NCI-H2196 (cell line): ENCODE measurements at regions not wholly inside any gene's neighbourhood (a gene's known extent, or its start where the extent isn't known, plus 50 kb on each side); places are given as distances from the start of the nearest gene placed in this dataset.
A peak's percentile ranks its signal among the peaks of the same experiment; 100 is the strongest.
"Not testable (repeated sequence)": the region's sequence is repeated elsewhere in the genome, so short reads cannot be mapped to it uniquely, and the experiment has no call there.

ENCODE experiments used
- DNase-seq: peaks from one replicate; lab custom pipeline; 2025; ENCODE audit not compliant: unreplicated experiment; lab: John Stamatoyannopoulos, UW

DNA sequence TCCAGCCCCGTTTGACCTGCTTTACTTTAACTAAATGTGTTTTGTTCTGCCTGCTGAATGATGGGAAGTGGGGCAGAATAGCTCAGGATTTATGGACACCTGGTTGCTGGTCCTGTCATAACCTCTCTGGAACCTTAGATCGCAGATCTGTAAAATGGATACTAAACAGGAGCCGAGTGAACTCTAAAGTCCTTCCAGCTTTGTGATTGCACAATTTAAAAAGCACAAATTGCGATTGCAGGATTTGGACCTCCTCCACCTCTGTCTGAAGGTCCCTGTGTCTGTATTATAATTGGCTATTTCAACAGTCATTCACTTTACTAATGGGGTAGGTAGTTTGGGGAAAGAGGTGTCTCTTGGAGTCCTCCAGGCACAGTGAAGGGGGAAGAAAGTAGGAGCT lies 220.4 kb downstream of the LY86 start:
- no peak for DNase-seq

DNA sequence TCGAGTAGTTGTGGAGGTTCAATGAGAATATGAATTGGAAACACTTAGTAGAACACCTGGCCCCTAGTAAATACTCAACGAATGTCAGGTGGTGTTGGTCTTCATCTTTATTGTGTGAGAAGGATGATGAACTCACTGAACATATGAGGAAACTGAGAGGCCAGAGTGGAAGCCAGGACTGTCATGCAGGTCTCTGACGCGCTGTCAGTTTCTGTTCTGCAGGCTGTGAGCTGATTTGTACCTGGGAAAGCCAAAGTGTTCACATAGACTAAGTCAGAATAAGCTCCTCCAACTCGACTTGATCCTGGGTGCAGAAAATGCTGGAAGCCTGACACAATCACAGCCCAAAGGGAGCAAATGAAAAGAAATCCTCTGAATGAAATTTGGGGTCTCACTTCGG lies 222.2 kb downstream of the LY86 start:
- no peak for DNase-seq

DNA sequence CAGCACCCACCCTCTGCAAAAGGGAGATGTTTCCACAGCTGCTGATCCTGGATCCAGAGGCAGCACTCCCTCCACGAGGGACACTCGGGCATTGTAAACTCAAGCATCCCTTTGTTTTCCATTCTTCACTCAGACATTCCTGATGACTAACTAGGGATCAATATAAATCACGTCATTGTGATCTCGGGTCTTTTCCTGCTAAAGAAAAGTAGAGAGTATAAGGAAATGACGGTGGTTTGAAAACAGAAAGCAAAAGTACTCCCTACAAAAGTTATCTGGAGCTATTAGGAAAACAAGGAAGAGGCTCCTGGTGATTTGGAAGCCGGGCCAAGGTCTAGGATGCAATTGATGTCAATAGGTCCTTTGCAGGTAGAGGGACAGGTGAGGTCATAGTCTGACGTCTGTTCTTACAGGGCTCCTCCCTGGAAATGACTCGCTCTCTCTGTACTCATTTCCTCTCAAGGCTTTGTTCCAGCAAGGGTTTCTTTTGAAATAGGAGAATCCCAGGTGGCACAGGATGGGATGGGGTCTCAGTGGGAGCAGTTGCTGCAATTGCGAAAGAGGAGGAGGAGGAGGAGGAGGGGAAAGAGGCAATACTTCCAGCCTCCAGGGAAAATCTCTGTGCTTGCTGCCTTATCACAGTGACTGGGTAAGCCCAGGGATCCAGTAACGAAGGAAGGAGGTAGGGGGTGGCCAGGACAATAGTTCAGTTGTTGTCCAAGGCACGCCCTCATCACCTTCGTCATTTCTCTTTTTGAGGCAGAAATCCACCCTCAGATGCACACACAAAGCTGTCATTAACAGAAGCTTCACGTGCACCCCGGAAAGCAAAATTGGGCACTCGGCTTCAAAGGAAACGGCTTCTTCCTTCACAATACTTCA lies 222.8 kb downstream of the LY86 start:
- DNase-seq: peak; percentile 87

DNA sequence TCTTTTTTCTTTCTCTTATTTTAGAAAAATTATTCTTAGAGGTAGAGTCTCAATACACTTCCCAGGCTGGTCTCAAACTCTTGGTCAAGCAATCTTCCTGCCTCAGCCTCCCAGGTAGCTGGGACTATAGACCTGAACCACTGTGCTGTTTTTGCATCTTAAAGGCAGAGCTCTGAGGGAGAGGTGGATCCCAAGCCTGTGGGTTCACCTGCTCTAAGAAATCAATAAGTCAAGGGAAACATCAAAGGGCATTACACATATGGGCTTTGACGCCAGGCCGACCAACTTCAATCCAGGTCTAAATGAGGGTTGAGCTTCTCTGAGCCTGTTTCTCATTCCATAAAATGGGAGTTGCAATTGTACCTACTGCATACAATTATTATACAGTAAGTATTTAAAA lies 223.9 kb downstream of the LY86 start:
- no peak for DNase-seq

DNA sequence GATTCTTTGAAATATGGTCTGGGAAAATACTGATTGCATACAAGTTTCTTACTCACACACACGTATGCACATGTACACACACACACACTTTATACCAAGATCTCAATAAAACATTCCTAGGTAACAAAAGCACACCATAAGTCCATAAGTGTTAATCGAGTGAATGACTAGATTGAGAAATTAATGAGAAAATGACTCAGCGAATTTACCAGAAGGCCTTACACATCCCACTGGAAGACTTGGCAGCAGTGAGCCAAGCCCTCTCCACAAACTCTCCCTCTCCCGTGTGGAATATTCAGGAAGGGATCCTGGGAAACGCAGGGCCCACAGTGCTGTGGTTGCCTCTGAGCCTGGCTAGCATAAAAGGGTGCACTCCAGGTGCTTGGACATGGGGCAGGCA lies 227.2 kb downstream of the LY86 start:
- no peak for DNase-seq

DNA sequence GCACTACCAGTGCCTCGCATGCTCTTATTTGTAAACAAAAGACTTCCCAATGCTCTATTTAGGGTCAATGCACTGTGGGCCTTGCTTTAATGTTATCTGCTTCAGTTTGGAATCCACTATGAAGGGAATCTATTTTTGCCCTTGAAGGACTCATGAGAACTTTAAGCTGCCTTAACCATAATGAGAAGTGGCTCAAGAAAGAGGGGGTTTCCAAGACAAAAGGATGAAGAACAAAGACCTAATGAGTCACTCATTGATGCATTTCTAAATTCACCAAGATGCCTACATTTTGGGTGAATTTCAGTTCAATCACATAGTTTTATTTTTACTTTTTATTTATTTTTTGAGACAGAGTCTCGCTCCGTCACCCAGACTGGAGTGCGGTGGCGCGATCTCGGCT lies 228.2 kb downstream of the LY86 start:
- DNase-seq: no peak

DNA sequence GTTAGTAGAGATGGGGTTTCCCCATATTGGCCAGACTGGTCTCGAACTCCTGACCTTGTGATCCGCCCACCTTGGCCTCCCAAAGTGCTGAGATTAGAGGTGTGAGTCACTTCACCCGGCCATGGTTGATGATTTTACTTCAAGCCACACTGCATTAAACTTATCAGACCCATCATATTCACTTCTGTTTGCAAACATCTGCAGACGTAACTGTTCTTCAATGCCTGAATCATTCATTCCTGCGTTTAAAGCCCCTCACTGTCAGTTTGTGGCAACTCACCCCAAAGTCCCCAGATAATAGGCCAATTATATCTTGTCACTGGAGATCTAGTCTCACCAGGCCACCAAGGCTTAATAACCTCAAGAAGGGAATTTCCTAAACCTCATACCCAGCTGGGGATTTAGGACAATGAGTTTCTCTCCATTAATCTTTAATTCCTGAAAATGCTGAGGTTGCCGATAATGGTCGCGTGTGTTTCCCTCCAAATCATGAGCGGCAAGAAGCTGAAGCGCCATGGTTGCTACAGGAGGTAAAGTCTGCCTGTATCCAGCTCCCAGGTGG lies 229.6 kb downstream of the LY86 start:
- DNase-seq: no peak

DNA sequence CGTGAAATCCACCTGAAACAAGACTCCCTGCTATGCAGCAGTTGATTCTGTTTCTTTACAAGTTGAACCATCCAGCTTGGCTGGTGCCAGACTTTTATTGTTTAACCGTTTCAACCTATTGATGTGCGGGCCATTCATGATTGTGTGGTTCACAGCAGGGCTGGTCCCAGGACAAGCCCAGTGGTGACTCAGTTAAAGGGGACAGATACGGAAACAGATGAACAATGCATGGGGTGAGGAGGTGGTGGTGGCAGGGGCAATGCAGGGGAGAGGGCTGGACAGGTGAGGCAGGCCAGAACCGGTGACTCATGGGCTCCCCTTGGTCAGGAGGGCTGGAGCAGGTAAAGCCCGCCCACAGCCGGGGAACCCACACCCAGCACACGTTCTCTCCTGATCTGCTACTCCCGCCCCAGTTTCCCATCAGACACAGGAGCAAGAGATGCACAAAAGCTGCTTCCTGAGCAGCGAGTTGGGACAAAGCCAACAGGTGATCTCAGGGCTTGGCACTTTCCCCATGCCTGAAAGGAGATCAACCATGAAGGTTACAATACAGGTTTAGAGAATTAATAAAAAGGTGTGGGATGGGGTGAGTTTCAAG lies 232.2 kb downstream of the LY86 start:
- DNase-seq: peak; percentile 92

DNA sequence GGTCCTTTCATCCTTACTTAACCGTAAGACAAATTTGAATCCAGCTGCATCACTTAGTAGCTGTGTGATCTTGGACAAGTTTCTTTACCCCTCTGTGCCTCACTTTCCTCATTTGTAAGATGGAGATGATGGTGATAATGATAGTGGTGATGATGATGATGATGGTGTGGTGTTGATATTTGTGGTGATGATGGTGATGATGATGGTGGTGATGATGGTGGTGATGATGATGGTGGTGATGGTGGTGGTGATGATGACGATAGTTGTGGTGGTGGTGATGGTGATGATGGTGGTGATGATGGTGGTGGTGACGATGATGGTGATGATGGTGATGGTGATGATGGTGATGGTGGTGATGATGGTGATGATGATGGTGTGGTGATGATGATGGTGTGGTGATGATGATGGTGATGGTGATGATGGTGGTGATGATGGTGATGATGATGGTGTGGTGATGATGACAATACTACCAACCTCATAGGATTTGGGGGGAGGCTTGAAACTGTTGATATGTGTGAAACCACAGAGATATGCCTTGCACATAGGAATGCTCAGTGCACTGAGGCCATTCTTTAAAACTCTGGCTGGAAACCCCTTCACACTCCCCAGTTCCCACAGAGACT lies 233.2 kb downstream of the LY86 start:
- DNase-seq: no peak

DNA sequence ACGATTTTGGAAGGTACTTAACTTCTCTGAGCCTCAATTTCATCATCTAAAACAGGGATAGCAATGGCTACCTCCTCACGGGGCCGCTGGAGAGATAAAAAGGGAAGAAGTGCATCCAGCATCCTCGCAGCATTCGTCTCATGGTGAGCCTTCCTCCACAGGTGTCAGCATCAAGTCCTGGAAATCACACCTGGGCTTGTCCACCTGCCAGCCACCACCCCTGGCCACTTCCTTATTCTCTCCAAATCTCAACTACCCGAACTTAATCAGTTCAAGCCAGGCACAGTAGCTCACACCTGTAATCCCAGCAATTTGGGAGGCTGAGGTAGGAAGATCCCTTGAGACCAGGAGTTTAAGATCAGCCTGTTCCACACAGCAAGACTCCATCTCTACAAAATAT lies 234.5 kb downstream of the LY86 start:
- DNase-seq: no peak

DNA sequence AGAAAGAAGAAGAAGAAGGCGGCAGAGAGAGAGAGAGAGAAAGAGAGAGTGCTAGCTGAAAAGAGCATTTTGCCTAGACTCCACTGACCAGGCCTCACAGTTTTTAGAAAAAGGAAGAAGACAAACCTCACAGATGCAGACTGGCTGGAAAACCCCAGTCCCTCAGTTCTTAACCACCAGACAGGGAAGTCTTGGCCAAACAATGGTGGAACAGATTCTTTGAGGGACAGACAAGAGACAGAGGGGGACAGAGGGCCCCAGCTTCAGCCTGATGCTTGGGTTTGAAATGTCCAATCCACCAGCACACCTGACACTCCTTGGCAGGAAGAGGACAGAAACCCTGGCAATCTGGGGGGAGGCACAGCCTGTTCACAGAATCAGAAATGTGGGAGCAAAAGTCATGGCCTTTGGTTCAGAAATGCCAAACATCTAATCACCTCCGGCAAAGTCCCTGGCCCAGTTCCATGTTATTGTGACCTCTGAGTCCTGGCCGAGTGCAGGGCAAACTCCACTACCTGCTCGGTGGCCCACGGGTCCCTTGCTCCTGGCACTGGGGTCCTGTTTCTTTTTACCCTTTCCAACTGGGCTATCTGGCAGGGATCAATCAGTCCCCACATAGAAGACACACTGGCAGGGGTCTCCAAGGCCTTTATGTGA lies 235.2 kb downstream of the LY86 start:
- DNase-seq: no peak

DNA sequence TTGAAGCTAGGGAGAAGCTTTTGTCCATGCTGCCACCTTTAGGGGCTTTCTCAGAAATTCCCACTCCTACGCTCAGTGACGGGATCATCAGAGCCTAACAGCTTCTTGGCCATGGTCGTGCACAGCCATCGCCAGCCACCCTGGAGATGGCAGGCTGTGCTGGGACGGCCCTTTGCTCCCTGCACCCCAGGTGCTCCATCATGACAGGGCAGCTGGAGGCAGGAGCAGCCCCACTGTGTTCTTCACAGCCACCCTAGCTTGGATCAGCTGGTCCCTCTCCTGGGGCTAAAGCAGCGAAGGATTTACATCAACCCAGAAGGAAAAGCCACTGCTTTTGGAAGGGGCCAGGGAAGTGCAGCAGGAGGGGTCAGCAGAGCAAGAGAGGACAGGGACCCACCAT lies 235.9 kb downstream of the LY86 start:
- DNase-seq: no peak

DNA sequence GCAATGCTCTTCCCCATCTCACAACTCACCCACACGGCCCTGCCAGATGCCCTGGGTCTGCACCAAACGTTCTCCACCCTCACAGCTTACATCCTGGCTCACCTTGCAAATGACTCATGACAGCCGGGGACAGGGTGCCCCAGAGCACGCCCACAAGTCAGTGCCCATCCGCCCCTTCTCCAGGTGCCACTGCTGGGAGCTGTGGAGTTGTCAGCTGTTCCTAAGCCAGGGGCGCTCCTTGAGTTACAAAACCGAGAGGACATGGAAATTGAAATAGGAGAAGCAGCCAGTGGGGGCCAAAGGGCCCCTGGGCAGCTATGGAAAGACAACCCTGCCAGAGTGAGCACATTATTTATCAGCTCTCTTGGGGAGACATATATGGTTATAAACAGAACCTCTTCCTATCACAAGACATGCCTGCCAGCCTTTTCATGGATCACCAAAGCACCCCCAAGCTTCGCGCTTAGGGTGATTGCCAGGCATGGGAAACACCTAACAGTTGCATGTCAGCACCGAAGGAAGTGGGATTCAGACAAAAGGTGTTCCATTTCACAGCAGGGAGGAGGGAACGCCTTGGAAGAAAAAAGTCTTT lies 236.8 kb downstream of the LY86 start:
- peak; percentile 68 for DNase-seq

DNA sequence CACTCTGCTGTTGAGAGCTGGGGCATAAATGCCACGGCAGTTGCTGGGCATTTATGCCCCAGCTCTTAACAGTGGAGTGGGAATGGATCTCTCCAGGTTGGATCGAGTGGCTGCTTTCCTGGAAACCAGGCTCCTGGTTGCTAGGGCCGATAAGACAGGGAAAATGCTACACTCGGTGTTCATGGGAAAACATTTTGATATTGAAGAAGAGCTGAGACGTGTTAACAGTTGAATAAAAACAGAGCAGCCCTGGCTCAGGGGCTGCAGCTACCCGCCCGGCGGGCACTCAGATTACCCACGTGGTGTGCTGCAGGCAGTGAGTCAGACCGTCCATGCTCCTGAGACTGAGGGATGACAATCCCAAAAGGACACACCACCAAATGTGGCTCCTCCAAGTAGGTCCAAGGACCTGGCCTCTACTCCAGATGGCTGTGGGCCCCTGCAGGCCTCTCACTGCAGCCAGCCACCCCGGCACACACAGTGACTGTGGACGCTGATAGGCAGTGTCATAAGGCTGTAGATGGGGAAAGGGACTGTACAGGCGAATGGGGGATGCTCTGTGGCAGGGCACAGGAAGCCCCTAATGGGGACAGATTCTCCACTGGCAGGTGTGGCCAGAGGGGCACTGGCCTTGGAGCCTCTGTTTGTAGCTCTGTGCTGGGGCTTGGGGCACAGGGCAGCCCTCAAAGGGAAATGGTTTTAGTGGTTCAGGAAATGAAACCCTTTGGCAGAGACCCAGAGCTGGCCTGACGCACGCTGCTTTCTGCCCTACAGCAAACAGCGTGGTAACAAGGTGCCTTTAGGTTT lies 237.8 kb downstream of the LY86 start:
- peak; percentile 75 for DNase-seq

DNA sequence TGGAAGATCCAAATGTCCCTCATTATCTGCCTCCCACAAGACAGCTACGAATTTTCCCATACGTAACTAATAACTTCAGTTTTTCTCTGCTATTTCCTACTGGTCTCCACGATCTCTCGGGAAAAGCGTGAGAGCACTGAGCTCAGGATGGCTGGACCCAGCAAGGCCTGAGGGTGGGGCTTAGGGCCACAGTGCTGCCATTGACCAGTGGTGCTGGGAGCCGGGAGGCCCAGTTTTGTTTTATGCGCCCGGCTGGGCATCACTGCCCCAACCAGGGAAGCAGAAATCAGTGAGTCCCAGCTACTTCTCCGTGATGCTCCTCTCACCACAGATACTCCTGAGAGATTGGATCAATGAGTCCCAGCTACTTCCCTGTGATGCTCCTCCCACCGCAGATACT lies 238.4 kb downstream of the LY86 start:
- DNase-seq: no peak

DNA sequence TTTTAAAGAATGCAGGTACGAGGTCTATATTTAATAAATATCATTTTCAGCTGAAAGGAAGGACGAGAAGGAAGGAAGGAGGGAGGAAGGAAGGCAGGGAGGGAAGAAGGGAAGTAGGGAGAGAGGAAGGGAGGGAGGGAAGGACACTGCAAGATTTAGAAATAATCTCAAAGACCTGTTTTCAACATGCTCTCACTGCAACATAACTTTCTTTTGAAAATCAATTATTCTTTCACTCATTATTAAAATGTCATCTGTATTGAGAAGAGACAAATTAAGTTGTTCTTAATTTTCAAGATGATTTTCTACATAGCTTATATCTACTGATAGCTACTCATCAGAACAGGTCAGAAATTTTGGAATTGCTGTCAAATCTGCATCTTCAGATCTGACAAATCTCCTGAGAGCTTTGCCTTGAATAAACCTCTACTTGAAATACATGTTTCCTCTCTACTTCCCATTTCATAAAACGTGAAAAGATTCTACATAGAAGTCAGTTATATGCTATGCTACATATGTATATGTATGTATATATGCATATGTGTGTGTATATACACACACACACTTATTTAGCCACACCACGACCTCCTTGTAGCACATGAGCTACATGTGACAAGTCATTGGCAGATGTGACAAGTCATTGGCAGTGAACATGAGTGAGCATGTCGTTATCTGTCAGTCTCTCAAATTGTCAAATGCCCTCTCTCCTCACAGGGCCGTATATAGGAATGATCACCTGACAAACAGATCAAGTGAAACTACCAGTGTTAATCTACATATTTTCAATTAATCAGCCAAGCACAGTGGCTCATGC lies 241.6 kb downstream of the LY86 start:
- DNase-seq: no peak

DNA sequence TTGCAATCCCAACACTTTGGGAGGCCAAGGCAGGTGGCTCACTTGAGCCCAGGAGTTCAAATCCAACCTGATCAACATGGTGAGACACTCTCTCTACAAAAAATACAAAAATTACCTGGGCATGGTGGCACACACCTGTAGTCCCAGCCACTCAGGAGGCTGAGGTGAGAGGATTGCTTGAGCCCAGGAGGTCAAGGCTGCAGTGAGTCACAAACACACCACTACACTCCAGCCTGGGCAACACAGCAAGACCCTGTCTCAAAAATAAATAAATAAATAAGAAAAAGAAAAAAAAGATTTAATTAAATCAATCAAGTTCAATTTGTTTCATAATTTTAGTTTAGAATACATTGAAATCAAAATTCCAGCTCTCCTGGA lies 242.2 kb downstream of the LY86 start:
- not testable (repeated sequence) for DNase-seq

DNA sequence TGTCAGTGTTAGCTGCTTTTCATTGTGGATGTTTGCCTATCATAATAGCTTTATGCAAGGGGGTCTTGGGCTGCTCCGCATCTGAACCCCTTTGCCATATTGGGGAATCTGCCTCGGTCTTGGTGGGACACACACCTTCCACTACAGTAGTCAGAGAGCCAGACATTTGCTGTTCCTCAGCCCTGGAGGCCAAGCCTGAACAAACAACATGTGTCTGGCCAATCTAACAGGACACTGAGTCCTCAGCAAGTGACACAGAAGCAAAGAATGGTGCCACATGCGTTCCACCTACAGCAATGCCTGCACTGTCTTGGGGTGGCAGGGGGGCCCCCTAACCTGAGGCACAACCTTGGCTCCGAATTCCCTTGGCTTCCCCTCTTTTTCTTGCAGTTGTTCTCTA lies 243.9 kb downstream of the LY86 start:
- no peak for DNase-seq
